ENCODE measurements at regions not wholly inside any gene's neighbourhood (a gene's known extent, or its start where the extent isn't known, plus 50 kb on each side); places are given as distances from the start of the nearest gene placed in this dataset.
"Not testable (repeated sequence)": the region's sequence is repeated elsewhere in the genome, so short reads cannot be mapped to it uniquely, and the experiment has no call there.

DNA sequence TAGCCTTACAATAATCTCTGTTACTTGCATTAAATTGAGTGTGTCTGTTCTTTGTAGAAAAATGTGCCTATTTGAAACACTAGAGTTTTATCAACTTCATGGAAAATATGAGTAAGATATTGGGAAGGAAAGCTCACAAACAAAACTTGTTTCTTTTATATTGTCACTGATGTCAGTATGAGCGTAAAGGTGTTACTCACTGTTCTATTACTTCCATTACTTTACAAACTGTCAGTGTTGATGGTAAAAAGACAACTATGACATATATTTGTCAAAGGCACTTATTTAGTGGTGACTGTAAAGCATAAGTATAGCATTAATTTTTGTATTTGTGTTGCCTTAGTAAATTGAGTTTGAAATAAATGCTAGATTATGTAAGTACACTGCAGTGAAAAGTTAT lies 193.7 kb upstream of the FLRT2 start:
- no peak for DNase-seq

DNA sequence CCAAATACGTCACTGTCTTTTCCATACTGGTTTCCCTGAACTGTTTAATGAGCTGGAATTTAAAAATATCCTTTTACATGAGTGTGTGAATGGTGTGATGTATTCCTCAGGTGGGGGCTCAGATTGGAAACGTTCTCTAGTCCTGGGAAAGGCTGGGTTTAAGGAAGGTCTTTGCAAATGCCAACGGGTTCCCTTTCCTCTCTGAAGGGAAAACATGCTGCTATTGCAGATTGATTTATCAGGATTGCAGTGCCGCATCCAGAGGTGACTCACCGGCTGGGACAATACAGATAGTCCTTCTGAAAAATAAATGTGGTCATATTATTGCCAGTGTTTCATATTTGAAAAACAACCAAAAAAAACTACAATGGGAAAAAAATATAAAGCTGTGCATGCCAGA lies 193.1 kb upstream of the FLRT2 start:
- no peak for DNase-seq

DNA sequence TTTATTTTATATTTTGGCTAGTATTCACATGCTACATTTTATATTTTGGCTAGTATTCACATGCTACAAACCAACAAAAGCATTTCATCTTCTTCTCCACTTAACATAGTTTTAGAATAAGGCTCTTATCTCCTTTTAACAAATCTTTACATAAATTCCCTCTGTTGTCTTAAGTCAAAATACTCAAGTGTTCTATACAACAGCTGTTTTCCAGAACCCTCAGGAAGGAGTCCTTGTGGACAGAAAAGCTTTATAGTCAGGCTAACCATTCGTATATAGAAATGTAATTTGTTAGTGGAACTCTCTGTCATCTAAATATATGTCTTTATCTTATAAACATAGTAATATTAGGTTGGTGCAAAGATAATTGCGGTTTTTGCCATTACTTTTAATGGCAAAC lies 191.0 kb upstream of the FLRT2 start:
- DNase-seq: no peak

DNA sequence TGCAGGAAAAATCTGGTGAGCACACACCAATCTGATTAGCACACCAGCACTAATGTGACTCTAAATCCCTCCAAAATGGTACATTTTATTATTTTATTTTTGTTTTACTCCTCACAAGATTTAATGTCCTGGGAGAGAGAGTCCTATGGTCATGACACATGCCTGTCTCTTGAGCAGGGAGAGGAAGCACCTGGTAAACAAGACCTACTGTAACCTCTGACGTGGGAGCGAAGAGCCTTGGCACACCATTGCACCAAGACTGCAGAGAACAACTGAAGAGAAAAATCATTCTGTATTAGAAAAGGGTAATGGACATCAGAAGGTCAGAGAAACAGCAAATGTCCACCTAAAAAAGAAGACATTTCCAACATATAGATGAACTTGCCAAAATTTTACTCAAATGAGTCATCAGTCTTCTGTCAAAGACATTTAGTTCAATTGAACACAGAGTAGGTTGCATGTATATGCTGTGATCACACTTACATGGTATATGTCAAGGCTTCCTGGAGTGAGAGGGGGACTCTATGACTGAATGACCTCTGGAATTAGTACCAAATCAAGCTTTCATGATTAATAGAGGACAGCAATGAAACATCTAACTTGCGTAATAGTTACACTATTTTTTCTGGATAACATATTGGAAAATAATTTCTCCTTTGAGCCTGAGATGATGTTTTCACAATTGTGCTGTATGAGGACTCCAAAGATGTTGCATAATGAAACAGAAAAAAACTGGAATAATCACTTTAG lies 186.9 kb upstream of the FLRT2 start:
- no peak for DNase-seq

DNA sequence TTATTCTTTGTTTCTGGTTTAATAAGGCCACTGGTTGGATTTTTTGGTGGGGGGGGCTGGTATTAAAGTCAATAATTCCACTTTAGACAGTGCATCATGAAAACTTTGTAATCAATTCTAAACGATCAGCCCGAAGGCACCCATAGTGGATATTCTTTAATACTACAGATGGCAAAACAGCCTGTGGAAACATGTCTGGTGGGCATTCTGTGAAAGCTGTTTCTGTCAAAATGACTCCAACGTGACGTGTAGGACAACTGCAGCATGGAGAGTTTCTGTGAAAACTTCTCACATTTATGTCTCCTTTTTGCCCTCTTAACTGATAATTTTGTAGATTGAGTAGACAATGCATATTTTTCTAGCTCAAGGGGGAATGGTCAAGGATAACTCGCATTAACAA lies 185.8 kb upstream of the FLRT2 start:
- DNase-seq: no peak

DNA sequence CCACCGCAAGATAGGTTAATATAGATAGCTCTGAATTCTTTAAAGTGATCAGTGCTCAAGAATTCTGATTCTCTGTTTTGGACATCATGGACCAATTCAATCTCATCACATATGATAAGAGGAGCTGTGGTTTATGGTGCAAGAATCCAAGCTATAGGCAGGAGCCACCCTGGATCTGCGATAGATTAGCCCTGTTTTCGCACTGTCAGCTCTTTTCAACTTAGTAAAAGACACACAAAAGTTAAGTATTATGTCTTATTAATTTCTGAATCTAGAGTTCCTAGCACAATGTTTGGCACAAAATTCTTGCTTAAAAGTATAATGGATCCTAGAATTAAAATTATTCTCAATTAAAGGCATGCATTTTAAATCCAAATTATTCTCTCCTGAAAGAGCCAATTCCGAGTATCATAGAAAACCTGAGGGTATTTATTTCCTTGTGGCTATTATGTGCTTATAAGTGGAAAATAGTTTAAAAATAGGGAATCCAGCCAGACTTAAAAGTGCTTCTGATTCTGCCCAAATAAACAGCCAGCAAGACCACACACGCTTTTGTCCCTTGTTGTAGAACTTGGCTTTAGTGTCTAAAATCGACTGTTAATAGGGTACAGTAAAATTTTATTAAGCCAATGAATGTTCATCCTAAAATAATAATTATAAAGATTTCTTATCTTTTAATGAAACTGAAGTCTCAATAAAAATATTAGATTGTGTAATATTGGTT lies 184.9 kb upstream of the FLRT2 start:
- no peak for DNase-seq

DNA sequence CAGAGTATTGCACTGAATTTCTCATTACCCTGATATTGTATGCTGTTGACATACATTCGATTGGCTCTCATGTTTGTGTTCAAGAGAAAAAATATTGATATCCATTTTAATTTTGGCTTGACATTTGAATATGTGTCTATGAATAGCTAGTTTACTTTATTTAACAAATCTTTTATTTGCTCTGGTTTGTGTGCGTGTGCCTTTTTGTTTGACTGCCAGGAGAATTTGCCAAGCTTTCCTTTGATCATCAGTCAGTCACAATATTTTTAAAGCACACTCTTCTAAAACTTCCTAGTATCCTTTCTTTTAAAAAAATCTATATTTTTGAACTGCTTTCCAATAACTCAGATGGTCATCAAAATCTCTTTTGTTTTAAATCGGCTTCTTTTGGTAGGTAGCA lies 179.3 kb upstream of the FLRT2 start:
- DNase-seq: no peak

DNA sequence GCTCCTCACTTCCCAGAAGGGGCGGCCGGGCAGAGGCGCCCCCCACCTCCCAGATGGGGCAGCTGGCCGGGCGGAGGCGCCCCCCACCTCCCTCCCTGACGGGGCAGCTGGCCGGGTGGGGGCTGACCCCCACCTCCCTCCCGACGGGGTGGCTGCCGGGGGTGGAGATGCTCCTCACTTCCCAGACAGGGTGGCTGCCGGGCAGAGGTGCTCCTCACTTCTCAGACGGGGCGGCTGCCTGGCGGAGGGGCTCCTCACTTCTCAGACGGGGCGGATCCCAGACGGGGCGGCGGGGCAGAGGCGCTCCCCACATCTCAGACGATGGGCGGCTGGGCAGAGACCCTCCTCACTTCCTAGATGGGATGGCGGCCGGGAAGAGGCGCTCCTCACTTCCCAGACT lies 177.4 kb upstream of the FLRT2 start:
- DNase-seq: not testable (repeated sequence)

DNA sequence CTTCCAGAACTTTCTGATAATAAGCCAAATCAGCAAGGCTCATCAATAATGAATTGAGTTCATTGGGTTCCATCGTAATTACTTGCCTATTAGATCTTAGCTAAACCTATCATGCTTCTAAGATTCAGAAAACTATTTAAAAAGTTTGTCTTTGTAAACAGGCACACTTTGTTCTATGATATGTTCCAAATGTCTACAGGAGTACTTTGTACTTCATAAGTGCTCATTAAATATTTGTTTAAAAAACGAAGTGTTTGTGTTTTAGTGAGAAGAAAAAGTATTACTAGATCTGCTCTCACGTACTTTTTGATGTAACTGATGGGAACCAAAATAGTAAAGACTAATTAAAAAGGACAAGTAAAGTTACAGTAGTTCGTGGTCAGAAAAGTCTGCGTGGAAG lies 172.8 kb upstream of the FLRT2 start:
- DNase-seq: no peak

DNA sequence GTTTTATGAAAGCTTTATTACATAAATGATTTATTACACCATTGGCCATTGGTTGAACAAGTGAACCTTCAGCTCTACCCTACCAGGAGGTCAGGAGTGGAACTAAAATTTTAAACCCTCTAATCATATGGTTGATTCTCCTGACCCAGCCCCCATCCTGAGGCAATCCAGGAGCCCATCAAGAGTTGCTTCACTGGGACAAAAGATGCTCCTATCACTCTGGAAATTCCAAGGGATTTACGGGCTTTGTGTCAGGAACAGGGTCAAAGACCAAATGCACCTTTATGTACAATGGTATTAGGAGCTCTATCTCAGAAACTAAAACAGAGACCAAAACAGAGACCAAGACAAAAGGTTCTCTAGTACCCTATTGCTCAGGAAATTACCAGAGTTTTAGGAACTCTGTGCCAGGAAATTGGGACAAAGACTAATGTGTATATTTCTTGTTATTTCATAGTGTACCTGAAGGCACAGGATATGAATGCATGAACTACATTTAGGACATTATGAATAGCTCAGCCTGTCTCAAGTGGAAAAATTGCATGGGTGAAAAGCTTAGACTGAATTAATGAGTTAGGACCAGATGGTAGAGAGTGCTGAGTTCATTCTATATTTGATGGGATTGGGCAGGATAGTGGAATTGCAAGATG lies 171.7 kb upstream of the FLRT2 start:
- no peak for DNase-seq

DNA sequence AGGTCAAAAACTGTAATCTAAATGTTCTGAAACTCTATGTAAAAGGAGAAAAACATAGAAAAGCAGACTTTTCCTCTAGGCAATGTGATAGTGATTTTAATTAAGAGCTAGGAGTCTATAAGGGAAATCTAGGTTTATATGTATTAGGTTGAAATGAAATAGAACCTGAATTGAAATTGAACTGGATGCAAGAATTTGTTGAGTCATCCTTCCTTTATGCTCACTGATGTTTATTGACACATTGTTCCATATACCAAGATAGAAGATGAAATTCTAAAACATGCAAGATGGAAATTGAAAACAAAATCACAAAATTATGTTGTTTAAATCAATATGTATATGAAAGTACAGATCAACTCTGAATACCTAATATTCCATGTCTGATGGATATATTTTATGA lies 170.4 kb upstream of the FLRT2 start:
- no peak for DNase-seq

DNA sequence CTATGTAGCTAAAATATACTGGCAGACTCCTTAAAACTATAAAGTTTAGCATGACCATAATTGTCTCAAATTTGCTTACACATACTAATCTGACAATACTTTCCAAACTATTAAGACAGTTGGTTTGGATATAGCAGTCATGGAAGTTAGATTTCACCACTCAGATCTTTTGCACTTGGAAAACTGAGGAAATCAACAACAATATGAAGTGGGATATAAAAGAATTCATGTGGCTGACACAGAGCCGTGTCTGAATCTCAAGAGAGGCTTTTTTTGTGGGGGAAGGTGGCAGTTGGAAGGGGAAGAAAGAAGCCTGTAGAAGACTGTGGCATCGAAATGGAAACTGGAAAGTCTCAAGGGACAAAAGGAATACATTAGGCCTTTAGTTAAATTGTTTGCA lies 166.6 kb upstream of the FLRT2 start:
- DNase-seq: no peak

DNA sequence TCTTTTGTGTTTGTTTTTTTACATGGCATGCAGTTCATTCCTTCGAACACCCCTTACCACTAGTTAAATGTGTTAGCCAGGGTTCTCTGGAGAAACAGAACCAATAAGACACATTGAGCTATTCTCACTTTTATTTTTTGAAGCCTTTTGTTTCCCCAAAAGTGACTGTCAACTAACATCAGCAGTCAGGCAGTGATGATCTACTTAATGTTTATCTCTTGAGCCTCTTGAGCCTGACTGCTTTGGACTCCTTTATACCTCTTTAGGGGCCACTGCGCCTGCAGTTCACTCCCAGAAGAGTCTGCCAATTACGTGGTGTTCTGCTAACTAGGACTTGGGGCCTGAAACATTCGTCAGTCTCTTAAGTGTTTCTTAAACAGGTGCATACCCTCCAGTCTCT lies 163.7 kb upstream of the FLRT2 start:
- DNase-seq: no peak

DNA sequence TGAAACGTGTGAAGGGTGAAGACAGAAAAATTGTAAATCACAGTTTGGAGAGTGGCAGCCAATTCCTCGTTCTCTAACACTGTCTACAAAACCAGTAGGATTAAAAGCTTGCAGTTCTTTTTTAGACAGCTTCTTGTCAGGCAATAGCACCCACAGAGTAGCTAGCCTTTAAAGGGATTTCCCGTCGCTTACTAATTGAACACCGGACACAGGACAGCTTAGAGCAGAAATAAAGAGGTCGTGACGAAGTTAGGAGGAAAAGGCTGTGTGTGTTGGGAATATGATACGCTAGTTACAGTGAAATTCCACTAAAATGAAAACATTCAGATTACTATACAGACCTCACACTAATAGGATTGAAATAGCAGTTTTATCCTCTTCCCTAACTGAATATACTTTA lies 149.1 kb upstream of the FLRT2 start:
- DNase-seq: no peak

DNA sequence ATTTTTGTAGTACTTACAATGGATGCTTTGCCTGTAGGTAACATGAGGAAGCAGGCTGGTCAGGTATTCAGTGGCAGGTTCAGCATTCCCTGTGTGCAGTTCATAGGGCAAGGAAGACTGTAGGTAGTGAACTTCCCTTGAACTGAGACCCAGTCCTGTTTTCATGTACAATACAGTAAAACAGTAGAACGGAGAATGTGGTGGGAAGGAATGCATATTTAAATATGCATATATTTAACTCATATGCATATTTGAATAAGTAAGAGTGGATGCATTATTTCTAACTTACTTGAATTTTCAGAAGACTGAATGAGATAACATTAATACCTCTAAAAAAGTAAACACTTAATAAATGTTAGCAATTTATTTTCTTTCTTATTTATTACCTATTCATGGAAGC lies 147.6 kb upstream of the FLRT2 start:
- DNase-seq: no peak

DNA sequence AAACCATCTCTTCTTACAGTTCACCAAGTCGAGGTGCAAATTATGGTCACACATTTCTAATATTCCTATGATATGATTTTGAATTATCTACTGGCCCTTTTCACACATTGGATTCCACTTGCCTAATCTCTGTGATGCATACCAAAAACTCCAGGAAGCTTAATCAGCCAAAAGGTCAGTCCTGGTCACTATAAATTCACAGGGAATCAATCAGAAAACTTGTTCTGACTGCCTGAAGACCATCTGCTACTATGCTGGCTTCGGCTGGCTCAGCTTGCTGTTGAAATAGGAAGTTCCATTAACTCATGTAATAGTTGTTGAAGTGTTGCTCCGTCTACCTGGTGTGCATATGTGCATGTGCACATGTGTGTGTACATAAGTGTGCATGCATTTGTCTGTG lies 142.8 kb upstream of the FLRT2 start:
- no peak for DNase-seq

DNA sequence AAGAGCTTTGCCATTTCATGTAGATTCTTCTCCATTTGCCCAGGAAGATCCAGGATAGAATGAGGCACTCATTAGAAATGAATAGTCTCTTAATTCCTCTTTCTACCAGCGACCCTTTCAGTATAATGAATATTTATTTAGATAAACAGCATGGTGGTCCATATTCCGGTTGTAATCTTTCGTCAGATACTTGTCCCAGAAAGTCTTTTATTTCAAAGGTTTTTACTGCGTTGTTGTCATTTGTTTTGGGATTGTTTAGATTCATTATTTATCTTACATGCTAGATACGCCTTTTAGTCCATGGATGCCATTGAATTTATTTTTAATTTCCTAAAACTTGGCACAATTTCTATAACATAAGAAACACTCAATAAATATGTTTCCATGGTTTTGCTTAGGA lies 139.7 kb upstream of the FLRT2 start:
- DNase-seq: no peak

DNA sequence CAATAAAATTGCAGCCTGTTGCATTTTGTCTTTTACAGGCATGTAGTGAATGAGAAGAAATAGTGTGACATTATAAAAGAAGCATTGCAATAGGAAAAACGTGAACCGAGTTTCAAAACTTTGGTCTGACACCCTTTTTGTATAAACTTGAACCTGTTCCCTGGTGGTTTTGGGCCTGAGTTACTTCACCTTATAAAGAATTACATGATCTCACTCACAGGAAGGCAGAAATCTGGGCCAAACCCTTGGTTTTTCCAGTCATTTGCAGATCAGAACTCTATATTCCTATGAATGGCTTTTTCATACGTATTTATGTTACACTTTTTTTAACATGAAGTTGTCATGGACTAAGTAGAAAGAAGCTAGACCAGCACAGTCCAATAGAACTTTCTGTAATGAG lies 138.5 kb upstream of the FLRT2 start:
- DNase-seq: no peak

DNA sequence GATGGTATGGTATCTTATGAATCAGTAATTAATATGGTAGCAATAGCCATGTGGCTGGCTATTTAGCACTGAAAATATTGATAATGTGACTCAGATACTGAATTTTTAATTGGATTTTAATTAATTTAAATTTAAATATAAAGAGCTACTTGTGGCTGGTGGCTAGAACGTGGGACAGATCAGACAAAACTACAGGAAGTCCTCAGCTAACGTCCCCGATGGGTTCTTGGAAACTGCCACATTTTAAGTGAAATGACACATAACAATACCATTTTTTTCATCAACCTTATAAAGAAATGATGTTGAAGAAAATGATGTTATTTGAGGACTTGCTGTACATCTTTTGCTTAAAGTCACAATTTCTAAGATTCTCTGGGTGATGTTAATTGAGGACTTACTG lies 138.1 kb upstream of the FLRT2 start:
- DNase-seq: no peak

DNA sequence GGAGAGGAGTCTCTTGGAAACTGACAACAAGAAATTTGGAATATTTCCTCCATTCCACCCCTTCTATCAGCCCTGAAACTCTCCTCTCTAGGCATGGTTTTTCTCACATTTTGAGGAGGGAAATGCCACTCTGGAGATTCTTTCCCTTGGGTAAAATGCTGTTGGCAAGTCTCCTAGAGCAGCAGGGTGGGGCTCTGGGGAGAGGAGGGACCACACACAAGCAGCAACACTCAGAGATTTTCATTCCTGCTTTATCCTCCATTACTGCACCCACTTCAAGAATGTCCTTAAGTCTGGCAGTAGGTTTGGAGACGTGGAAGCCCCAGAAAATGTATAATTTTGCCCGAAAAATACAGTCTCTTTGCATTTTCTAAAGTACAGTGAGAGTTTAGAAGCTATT lies 130.8 kb upstream of the FLRT2 start:
- DNase-seq: no peak

DNA sequence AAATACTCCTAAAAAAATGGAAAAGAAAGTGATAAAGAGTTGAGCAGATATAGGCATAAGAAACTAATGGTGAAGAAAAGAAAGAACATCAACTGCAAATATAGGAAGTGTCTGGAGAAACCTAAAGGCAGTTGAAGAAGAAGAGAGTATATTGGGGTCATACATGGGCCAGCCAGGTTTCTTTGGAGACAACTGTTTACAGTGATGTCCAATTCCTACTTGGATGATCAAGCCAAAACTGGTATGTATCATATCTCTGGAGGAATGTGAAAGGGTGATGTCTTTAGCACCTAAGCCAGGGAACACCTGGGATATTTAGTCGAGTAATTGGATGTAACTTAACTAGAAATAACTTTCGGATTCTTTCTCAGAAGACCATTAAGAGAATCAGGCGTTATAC lies 129.3 kb upstream of the FLRT2 start:
- no peak for DNase-seq

DNA sequence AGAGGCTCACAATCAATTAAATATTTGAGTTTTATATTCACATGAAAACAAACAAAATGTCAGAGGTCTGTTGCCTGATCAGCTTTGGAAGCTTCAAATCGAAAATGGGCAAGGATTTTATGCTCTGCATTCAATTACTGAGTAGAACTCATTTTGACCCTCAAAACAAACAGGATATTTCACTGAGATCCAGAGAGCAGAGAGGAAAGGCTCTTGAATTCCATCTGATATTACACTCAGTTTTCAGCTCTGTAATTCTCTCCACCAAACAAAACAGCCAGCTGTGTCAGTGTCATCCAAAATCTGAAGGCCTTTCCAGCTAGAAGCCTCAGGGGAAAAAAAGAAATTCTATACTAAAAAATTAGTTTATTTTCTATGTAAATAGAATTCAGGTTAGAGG lies 128.6 kb upstream of the FLRT2 start:
- no peak for DNase-seq

DNA sequence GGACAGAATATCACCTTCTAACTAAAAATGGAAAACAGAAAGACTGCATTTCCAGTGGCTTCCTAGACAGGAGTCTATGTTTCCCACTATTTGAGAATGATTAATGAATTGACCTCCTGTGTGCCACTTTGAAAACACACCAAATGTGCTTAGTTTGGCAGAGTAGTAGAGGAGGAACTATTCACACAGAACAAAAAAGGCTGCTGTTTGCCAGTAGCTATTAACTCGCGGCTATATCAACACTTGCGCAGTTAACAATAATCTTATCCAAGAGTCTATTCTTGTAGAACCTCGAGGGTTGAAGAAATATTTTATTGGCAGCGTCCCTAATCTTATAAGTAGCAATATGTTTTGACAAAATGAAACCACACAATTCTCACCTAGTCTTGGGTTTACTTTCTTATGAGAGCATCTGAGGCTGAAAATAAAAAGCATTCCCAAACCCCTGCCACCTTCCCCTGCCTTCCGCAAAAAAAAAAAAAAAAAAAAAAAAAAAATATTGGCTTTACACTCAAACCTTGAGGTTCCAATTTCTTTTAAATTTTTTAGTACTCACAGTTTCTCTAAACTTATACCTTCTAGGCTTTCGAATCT lies 127.3 kb upstream of the FLRT2 start:
- DNase-seq: no peak

Data from NCI-H1048 (cell line).